ENCODE measurements at regions not wholly inside any gene's neighbourhood (a gene's known extent, or its start where the extent isn't known, plus 50 kb on each side); places are given as distances from the start of the nearest gene placed in this dataset.

- H3K27ac ChIP-seq (ENCODE audit: low read depth, low read length, poor library complexity, severe bottlenecking), result no peak overlapping the region
- peaks cover 7% of the 10 kb centered on the region for H3K9me3 ChIP-seq (ENCODE audit: low read depth, low read length, poor library complexity, severe bottlenecking)
- DNase-seq (ENCODE audit: low spot score), result no peak
- ChIA-PET CTCF (no interaction called here), POLR2A (ENCODE audit: low non-redundant PET) (no interaction called here)
- BruUV-seq (replicated peaks), result no TSS peak
- no peak overlapping the region for H3K4me3 ChIP-seq (ENCODE audit: low read depth, low read length, poor library complexity, severe bottlenecking)
- no peak for TF ChIP-seq EZH2 (IDR thresholded peaks at IDR 0.05; ENCODE audit: borderline replicate concordance, low read depth, low read length, poor library complexity, severe bottlenecking)
- no peak for TF ChIP-seq CTCF (conservative IDR thresholded peaks at IDR 0.05; ENCODE audit: low read depth, low read length)
- intact Hi-C loops (cut with micrococcal nuclease; ENCODE audit: unreplicated experiment), result no loop called here
- no peaks in the 10 kb centered on the region for H3K4me1 ChIP-seq (ENCODE audit: insufficient read depth, low read length, poor library complexity, severe bottlenecking)
- H3K36me3 ChIP-seq (ENCODE audit: insufficient read depth, low read length, poor library complexity, severe bottlenecking), result no peaks in the 10 kb centered on the region
- H3K27me3 ChIP-seq (replicated peaks; ENCODE audit: insufficient read depth, low read depth, low read length, poor library complexity), result no peaks in the 10 kb centered on the region
Observed at GRCh38 chr3:1945698-1946097, 153.0 kb upstream of the CNTN4 start.

DNA sequence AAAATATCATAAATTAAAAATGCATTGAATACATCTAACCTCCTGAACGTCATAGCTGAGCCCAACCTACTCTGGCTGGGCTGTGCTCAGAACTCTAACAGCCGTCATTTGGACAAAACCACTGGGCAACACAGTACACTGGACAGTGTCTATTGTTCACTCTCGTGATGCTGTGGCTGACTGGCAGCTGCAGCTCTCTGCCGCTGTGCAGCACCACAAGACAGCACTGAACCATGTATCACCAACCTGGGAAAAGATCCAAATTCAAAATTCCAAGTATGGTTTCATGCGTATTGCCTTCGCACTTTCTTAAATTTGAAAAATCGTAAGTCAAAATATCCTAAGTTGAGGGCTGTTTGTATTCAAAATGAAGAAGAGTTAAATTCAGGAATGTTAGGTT, 145.1 kb upstream of the CNTN4 start:
- Histone ChIP-seq H3K27ac (ENCODE audit: low read depth, low read length, poor library complexity, severe bottlenecking) (no peak overlapping the region), H3K4me3 (ENCODE audit: low read depth, low read length, poor library complexity, severe bottlenecking) (no peak overlapping the region), H3K36me3 (ENCODE audit: insufficient read depth, low read length, poor library complexity, severe bottlenecking) (no peaks in the 10 kb centered on the region), H3K27me3 (replicated peaks; ENCODE audit: insufficient read depth, low read depth, low read length, poor library complexity) (no peaks in the 10 kb centered on the region), H3K4me1 (ENCODE audit: insufficient read depth, low read length, poor library complexity, severe bottlenecking) (no peaks in the 10 kb centered on the region), H3K9me3 (ENCODE audit: low read depth, low read length, poor library complexity, severe bottlenecking) (no peaks in the 10 kb centered on the region)
- ChIA-PET POLR2A (ENCODE audit: low non-redundant PET) (no interaction called here), CTCF (no interaction called here)
- DNase-seq (ENCODE audit: low spot score), result no peak
- intact Hi-C loops (cut with micrococcal nuclease; ENCODE audit: unreplicated experiment), result no loop called here
- BruUV-seq (replicated peaks), result no TSS peak
- TF ChIP-seq CTCF (conservative IDR thresholded peaks at IDR 0.05; ENCODE audit: low read depth, low read length) (no peak), EZH2 (IDR thresholded peaks at IDR 0.05; ENCODE audit: borderline replicate concordance, low read depth, low read length, poor library complexity, severe bottlenecking) (no peak)

DNA sequence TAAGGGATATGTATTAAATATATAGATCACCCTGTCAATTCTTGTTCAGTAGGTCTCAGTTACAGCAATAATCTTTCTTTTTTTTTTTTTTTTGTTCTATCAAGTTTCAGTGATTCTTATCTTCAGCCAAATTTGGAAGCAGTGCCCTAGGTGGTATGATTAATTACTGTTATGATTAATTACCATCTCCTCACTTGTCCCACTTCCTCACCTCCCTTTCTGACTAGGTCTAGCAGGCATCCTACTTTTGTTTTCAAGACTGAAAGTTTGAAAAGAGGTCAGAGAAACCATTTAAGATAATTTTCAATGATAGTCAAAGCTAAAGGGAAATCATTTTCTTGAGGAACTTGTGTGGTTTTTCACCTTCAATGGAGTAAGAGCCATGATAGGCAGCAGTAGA, 144.0 kb upstream of the CNTN4 start:
- Histone ChIP-seq H3K27me3 (replicated peaks; ENCODE audit: insufficient read depth, low read depth, low read length, poor library complexity) (no peaks in the 10 kb centered on the region), H3K36me3 (ENCODE audit: insufficient read depth, low read length, poor library complexity, severe bottlenecking) (no peaks in the 10 kb centered on the region), H3K9me3 (ENCODE audit: low read depth, low read length, poor library complexity, severe bottlenecking) (no peaks in the 10 kb centered on the region), H3K27ac (ENCODE audit: low read depth, low read length, poor library complexity, severe bottlenecking) (no peak overlapping the region), H3K4me1 (ENCODE audit: insufficient read depth, low read length, poor library complexity, severe bottlenecking) (no peaks in the 10 kb centered on the region), H3K4me3 (ENCODE audit: low read depth, low read length, poor library complexity, severe bottlenecking) (no peak overlapping the region)
- TF ChIP-seq CTCF (conservative IDR thresholded peaks at IDR 0.05; ENCODE audit: low read depth, low read length) (no peak), EZH2 (IDR thresholded peaks at IDR 0.05; ENCODE audit: borderline replicate concordance, low read depth, low read length, poor library complexity, severe bottlenecking) (no peak)
- no TSS peak for BruUV-seq (replicated peaks)
- no peak for DNase-seq (ENCODE audit: low spot score)
- ChIA-PET POLR2A (ENCODE audit: low non-redundant PET) (no interaction called here), CTCF (no interaction called here)
- intact Hi-C loops (cut with micrococcal nuclease; ENCODE audit: unreplicated experiment), result no loop called here

Data from A673 (cell line).